ENCODE measurements at regions not wholly inside any gene's neighbourhood (a gene's known extent, or its start where the extent isn't known, plus 50 kb on each side); places are given as distances from the start of the nearest gene placed in this dataset.

- CTCF ChIA-PET (ENCODE audit: low intra/inter-chr PET ratio, low total read pairs), result no interaction called here
- ATAC-seq (no peak), DNase-seq (ENCODE audit: low spot score) (no peak), FAIRE-seq (no peak)
- Histone ChIP-seq H3K36me3 (replicated peaks in 1 of 2; ENCODE audit: control insufficient read depth in 1 of 2, insufficient read depth in 2 of 2, low read length in 2 of 2) (no peaks in the 10 kb centered on the region), H3K79me2 (ENCODE audit: insufficient read depth, low read length) (no peaks in the 10 kb centered on the region), H3K4me1 (ENCODE audit: insufficient read depth, low read length) (no peaks in the 10 kb centered on the region), H3K27me3 (ENCODE audit: control insufficient read depth in 1 of 2, insufficient read depth in 2 of 2, low read length in 2 of 2) (no peaks in the 10 kb centered on the region), H3K27ac (ENCODE audit: extremely low read length, insufficient read depth, low read length) (no peak overlapping the region), H3K9ac (ENCODE audit: insufficient read depth, low read depth, low read length) (no peak overlapping the region), H3K4me2 (ENCODE audit: low read depth, low read length) (no peak overlapping the region), H3K9me3 (ENCODE audit: low read length) (no peaks in the 10 kb centered on the region), H3K4me3 (replicated peaks in 1 of 3; ENCODE audit: insufficient read depth in 1 of 3, low read depth in 2 of 3, low read length in 3 of 3) (no peak overlapping the region), H2AFZ (ENCODE audit: low read length) (no peak overlapping the region), H4K20me1 (ENCODE audit: insufficient read depth, low read length) (no peaks in the 10 kb centered on the region)
- no TSS peak for BruUV-seq (replicated peaks)
- intact Hi-C loops (cut with micrococcal nuclease; ENCODE audit: unreplicated experiment) (no loop called here), in situ Hi-C loops (cut with HindIII; ENCODE audit: extremely low pct_ligation_motif_present, low pct_unique_long_range_greater_than_20kb) (no loop called here)
- POLR2A ChIA-PET, result no interaction called here
- 0% methylated on average over 2 of the region's 2 CpGs for WGBS (ENCODE audit: low lambda C conversion rate)
- TF ChIP-seq ZNF407 (CRISPR knock-in tag; IDR thresholded peaks at IDR 0.05; ENCODE audit: not compliant biosample characterization), result no peak
- no peak for TF ChIP-seq RAD21 (CRISPR knock-in tag; IDR thresholded peaks at IDR 0.05)
- TF ChIP-seq ZSCAN21 (CRISPR knock-in tag; IDR thresholded peaks at IDR 0.05; ENCODE audit: borderline replicate concordance), result no peak
- no peak for TF ChIP-seq ATAD3A (CRISPR knock-in tag; IDR thresholded peaks at IDR 0.05)
- no peak for TF ChIP-seq ZNF501 (CRISPR knock-in tag; IDR thresholded peaks at IDR 0.05)
- TF ChIP-seq MTF2 (CRISPR knock-in tag; IDR thresholded peaks at IDR 0.05; ENCODE audit: borderline replicate concordance), result no peak
- no peak for TF ChIP-seq HOXD1 (CRISPR knock-in tag; IDR thresholded peaks at IDR 0.05)
- TF ChIP-seq, protein P1, sequence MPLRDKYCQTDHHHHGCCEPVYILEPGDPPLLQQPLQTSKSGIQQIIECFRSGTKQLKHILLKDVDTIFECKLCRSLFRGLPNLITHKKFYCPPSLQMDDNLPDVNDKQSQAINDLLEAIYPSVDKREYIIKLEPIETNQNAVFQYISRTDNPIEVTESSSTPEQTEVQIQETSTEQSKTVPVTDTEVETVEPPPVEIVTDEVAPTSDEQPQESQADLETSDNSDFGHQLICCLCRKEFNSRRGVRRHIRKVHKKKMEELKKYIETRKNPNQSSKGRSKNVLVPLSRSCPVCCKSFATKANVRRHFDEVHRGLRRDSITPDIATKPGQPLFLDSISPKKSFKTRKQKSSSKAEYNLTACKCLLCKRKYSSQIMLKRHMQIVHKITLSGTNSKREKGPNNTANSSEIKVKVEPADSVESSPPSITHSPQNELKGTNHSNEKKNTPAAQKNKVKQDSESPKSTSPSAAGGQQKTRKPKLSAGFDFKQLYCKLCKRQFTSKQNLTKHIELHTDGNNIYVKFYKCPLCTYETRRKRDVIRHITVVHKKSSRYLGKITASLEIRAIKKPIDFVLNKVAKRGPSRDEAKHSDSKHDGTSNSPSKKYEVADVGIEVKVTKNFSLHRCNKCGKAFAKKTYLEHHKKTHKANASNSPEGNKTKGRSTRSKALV (CRISPR knock-in tag; IDR thresholded peaks at IDR 0.05), result no peak
- TF ChIP-seq KDM5B (CRISPR knock-in tag; IDR thresholded peaks at IDR 0.05; ENCODE audit: borderline replicate concordance), result no peak
- no peak for TF ChIP-seq MED13 (CRISPR knock-in tag; IDR thresholded peaks at IDR 0.05)
- no peak for TF ChIP-seq ZNF296 (CRISPR knock-in tag; conservative IDR thresholded peaks at IDR 0.05)
- no peak for TF ChIP-seq HOXA5 (CRISPR knock-in tag; IDR thresholded peaks at IDR 0.05)
- TF ChIP-seq ZNF441 (CRISPR knock-in tag; IDR thresholded peaks at IDR 0.05; ENCODE audit: borderline replicate concordance), result no peak
Observed at GRCh38 chr2:153077311-153077710, 358.9 kb downstream of the ARL6IP6 start.

Data from HepG2 (cell line).